Suprapubic skin (tissue), 4 donors: ENCODE measurements at regions not wholly inside any gene's neighbourhood (a gene's known extent, or its start where the extent isn't known, plus 50 kb on each side); places are given as distances from the start of the nearest gene placed in this dataset.

Source experiments
- CTCF ChIP-seq, 2 donors: fragments of 200-600 bp in 1 of 2; fragments of 450-650 bp in 1 of 2; sonication (generic) in 1 of 2; IDR thresholded peaks; one replicate each; pipeline ENCODE4 v1.5.1; 2016 to 2019; ENCODE audit warnings: antibody characterized with exemption in 2 of 2, mild to moderate bottlenecking in 1 of 2, moderate library complexity in 1 of 2
- EP300 ChIP-seq: sonication (generic); formaldehyde crosslinking; IDR thresholded peaks from one replicate; pipeline ENCODE4 v1.6.1; 2017; ENCODE audit warnings: antibody characterized with exemption
- POLR2A ChIP-seq, 2 donors: fragments of 450-650 bp; IDR thresholded peaks; one replicate each; pipeline ENCODE4 v1.6.1; 2017; ENCODE audit warnings: antibody characterized with exemption in 2 of 2, mild to moderate bottlenecking in 2 of 2, moderate library complexity in 2 of 2
- POLR2AphosphoS5 ChIP-seq, 3 donors: sonication (generic); formaldehyde crosslinking; IDR thresholded peaks; one replicate each; pipeline ENCODE4 v1.6.1; 2017; ENCODE audit warnings: antibody characterized with exemption in 3 of 3

- TF ChIP-seq CTCF (IDR thresholded peaks at IDR 0.05) (no peak), POLR2AphosphoS5 (IDR thresholded peaks at IDR 0.05) (no peak), EP300 (no peak), POLR2A (IDR thresholded peaks at IDR 0.05) (no peak)
Measured at GRCh38 chr1:116316373-116316772, 56.7 kb upstream of the ATP1A1 start.
